DMS 273 treated with DMSO at 0.1 percent for 48 hours (cell line): ENCODE measurements at regions not wholly inside any gene's neighbourhood (a gene's known extent, or its start where the extent isn't known, plus 50 kb on each side); places are given as distances from the start of the nearest gene placed in this dataset.
"Not testable (repeated sequence)": the region's sequence is repeated elsewhere in the genome, so short reads cannot be mapped to it uniquely, and the experiment has no call there.

Experiments used
- DNase-seq: peaks from one replicate; lab custom pipeline; 2025; lab: John Stamatoyannopoulos, UW

DNA sequence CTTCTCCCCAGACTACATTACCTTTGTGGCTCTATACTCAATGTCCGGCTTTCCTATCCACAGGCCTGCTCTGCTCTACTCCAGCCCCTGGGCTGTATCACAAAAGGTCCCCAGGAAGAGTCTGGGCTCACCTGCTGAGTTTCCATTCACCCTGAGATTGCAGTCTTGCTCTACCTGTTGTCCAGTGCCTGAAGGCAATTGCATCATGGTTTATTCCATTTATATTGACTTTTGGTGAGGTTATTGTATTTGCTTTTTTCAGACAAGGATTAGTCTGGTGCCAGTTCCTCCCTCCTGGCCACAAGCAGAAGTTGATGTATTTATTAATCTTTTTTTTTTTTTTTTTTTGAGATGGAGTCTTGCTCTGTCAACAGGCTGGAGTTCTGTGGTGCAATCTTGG is 273.1 kb downstream of the XPNPEP1 start:
- DNase-seq: no peak

DNA sequence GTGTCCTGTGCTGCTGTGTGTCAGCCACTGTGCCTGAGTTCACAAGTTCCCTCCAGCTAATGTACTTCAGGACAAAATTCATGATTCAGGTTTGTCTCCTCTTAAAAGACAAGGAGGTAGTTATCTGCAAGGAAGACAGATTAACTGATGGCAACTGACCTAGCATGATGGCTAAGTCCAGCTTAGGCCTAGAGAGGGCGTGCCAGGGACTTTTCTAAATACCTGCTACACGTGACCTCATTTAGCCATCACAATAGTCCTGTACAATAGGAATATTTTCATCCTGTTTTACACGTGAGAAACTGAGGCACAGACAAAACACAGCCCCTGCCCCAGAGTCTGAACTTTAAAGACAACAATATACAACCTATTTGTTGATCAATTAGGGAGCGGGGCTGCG is 275.7 kb downstream of the XPNPEP1 start:
- no peak for DNase-seq

DNA sequence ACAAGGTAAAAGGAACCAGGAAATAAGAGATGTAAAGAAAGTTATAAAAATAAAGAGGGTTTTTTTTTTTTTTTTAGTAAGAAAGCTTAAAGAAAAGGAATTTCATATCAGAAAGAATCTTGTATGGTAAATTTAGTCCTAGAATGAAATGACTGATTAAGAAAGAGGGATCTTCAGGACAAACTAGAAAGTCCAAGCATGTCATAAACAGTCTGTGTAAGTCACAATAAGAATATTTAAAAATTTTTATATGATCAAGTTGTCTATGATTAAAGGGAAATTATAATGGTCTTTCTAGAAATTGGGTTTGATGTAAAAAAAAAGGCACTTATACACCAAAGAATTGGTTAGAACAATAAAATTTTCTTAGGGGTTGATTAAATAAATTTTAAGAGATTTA is 289.5 kb downstream of the XPNPEP1 start:
- DNase-seq: no peak

DNA sequence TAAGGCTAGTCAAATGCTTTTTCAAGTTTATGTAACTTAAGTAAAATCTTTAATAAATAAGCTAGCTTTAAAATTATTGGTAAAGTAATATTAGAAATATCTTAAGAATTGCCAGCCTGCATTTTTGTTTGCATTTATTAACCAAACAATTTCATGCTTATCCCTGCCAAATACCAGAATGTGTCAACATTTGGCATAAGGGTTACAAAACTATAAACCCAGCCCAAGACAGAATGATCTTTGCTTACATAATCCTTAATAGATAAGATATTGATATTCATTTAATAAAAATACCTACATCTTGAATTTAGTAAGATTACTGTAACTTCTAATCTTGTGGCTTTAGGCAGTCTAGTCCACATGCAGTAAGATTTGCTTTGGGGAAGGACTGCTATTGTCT is 290.3 kb downstream of the XPNPEP1 start:
- DNase-seq: not testable (repeated sequence)

DNA sequence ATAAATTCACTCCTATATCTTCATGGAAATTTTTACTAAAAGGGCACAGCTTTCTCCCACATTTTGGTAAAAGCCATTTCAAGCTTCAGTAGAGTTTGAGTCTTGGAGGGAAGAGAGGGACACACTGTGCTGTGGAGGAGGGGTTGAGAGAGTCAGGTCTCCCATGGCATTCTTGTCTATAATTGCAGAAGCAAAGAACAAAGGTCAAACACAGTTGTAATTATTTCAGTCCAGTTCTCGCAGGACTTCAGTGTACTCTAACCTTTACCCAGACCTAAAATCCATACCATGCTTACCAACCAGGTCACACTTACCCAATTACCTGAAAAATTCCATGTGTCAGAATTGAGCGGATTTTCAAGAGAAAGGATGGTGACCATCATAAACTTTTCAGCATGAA is 298.4 kb downstream of the XPNPEP1 start:
- DNase-seq: no peak

DNA sequence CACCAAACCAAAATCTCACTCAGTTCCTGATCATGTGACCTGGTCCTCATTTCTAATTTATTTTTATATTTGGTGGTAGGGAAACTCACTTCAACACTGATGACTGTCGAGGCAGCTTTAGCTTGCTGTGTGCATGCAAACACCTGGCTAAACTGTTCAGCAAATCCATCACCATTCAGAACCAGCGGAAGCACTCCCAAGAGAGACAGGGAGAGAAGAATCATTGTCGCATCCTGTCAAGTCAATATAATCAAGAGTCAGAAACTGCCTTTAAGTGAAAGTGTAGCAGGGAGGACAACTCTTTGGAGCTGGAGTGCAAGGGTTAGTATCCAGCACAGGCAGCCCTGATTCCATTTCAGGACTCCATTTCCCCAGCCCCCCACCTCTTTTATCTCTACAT is 300.7 kb downstream of the XPNPEP1 start:
- DNase-seq: no peak

DNA sequence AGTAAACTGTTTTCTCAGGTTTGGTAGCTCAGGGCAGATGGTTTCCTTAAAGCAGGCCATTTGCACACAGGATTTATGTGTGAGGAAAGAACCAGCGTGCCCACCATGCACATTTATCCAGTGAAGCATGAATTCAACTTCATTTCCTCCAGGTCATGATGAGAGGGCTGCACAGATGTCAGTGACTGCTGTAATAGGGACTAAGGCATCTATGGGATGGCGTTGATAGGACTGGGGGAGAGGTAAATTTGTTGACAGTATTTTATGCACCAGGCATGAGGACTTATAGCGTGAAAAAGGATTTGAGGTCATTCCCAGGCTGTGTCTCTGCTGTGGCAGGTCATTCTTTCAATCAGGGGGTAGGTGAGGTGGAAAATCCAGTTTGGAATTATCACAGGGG is 302.9 kb downstream of the XPNPEP1 start:
- no peak for DNase-seq

DNA sequence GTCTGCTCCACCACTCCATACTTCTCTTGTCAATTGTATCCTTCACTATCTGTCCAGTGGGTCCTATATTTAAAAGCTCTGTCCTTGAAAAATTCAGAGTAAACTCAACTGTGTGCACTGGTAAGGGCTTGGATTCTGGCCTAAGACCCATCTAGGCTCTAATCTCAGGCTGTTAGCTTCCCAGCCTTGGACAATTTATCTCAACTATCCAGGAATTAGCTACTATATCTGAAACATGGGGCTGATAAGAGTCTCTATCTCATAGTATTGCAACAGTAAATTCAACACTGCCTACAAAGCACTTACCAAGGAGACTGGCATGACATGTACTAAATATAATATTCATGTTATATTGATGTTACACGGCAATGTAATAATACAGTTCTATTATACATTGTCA is 303.4 kb downstream of the XPNPEP1 start:
- DNase-seq: no peak

DNA sequence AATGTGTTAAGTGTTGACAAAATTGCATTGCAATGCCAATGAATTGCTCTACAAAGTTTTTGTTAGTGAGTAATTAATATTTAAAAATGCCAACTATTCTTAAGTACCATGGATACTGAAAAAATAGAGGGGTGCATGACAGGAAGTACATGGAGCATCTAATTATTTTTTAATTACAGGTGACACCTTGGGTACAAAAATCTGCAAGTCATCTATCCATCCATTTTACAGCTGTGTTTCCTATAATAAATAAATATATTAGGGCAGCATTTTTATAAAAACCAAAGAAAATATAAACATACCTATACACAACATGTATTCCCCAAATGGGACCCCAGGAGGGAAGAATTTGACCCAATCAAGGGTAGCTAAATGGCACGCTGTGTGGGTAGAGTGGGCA is 304.6 kb downstream of the XPNPEP1 start:
- no peak for DNase-seq

DNA sequence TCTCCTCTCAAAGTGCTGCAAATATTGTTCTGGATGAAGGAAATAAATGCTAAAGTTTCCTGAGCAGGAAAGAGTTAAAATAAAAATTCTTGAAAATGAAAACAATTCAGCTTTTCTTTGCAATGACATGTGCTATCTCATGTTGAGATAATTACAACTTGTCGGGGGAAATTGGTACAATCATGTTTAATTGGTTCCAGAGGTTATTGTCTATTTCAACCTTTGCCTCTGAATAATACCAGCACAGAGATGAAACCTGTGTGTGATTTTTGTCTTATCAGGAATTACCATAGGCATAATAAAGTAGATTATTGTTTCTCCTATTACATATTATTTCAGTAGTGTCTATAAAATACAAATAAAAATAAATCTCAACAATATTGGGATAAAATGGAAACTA is 305.0 kb downstream of the XPNPEP1 start:
- DNase-seq: no peak

DNA sequence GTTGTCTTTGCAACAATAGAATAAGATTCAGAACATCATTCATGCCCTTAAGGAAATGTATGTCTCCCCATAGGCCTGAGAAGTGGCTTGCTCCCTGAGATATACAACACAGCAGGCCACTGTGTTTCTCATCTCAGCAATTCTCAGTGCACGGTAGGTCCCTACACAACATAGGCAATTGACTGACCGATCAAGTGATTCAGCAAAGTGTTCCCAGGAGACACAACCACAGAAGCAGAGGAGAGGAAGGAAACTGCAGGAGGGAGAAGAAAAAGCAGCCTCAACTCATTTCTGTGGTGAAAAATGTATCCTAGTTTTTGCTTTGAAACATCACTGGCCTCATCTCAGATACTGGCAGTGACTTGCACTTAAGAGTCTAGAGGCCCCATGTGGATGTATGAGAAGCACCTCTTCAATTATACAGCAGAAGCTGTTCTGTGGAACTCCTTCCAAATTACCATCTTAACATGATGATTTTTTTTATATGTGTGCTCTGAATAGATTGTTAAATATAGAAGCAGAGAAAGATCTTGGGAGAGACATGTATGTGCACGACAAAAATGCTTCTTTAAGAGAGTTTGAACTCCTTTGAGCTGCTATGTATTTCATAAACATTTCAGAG is 306.8 kb downstream of the XPNPEP1 start:
- DNase-seq: no peak

DNA sequence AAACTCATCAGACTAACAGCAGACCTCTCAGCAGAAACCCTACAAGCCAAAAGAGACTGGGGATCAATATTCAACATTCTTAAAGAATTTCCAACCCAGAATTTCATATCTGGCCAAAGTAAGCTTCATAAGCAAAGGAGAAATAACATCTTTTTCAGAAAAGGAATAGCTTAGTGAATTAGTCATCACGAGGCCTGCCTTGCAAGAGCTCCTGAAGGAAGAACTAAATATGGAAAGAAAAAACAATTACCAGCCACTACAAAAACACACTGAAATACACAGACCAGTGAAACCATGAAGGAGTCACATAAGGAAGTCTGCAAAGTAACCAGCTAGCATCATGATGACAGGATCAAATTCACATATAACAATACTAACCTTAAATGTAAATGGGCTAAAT is 328.0 kb downstream of the XPNPEP1 start:
- not testable (repeated sequence) for DNase-seq

DNA sequence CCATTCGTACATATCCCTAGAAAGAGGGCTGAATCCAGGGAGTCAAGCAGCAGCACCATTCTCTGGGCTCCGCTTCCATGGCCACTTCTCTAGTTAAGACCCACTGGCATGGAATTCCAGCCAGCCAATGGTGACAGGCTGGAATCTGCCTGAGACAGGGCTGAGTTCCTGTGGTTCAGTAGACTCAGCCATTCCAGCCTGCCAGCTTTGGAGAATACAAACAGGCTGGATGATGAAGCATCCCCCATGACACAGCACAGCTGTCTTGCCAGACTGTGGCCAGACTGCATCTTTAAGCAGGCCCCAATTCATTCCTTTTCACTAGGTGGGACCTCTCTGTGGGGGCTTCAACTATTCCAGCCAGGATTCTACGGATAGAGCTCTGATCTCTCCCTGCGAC is 329.6 kb downstream of the XPNPEP1 start:
- no peak for DNase-seq

DNA sequence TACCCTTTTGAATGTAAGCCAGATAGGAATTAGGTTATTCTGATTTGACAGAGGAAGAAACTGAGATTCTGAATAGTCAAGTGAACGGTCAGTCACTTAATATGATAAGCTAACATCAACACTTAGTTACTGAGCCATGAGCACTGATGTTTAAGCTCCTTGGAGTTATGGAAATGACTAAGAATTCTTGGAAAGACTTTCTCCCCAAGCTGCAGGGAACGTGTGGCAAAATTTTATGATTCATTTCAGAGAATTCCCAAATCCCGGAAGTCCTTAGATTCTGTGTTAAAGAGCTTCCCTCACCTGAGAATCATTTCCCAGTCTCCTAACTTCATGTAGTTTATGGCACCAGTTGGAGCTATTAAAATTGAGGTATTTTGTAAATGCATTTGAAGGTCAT is 330.9 kb downstream of the XPNPEP1 start:
- no peak for DNase-seq

DNA sequence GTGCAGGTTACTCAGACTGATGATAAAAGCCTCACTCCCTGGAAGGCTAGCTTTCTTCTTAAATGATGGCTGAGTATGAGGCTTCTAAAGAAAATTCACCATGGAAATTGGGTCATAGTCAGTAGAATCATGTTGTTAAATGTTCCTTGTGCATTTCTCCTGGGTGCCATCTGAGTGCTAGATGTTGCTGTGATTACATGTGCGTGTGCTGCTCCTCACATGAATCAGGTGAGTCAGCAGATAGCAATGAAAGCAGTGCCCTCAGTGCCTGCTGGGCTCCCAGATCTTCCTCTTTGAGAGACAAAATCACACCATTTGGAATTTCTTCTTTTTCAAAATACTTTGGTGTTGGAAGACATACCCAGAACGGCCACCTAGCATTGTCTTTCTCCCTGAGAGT is 331.7 kb downstream of the XPNPEP1 start:
- no peak for DNase-seq

DNA sequence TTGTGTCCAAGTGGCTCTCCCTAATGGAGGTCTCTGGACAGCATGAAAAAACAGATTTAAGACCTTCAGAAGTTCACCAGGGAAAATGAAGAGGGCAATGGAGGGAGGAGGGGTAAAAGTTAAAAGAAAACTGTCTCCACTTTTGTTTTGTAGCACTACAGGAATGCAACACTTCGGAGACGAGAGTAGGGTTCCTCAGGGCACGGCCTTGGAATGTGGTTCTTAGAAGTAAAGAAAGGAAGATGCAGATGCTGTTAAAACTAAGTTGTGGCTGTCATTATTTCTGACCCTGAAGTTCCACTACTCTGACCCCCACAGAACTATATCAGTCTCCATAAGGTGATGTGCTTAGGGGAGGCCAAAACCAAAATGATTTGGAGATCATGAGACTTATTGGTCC is 335.1 kb downstream of the XPNPEP1 start:
- DNase-seq: no peak

DNA sequence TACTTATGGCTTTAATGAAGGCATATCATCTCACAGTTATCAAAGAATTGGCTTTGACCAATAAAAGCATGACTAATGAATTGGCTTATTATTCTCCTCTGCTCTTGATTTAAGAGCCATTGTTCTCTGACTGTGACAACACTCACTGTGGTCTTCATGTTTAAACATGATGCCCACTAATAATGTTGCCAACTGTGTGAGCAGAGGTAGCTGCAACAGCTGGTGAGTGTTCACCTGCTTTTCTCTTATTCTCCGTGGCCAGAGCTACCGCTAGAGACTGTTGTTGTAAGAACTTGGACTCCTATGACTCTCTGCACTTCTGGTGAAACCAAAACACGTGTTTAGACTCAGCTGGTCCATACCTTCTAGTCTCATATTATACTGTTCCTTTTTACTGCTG is 335.9 kb downstream of the XPNPEP1 start:
- no peak for DNase-seq

DNA sequence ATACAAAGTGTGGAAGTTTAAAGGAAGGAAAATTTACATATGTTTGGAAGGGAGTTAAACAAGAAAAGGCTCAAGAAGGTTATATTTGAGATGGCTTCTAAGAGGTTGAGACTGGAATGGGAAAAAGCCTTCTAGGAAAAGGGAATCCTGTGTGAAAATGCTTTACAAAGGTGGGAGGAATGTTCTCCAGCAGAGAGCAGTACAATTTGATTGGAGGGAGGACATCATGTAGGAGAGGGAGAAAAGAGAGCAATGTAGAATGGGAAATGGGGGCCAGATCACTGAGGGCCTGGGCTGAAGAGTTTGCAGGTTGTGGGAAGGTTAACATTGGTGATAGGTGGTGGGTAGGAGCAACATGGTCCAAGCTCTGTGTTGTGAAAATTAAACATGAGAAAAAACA is 366.9 kb downstream of the XPNPEP1 start:
- no peak for DNase-seq

DNA sequence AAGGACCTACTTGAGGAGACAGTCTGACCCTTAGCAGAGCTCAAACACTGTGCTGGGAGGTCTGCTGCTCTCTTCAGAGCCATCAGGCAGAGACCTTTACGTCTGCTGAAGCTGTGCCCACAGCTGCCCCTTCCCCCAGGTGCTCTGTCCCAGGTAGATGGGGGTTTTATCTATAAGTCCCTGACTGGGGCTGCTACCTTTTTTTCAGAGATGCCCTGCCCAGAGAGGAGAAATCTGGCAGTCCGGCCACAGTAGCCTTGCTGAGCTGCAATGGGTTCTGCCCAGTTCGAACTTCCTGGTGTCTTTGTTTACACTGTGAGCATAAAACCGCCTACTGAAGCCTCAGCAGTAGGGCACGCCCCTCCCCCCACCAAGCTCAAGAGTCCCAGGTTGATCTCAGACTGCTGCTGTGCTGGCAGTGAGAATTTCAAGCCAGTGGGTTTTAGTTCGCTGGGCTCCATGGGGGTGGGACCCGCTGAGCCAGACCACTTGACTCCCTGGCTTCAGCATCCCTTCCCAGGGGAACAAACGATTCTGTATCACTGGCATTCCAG is 381.2 kb downstream of the XPNPEP1 start:
- DNase-seq: not testable (repeated sequence)

DNA sequence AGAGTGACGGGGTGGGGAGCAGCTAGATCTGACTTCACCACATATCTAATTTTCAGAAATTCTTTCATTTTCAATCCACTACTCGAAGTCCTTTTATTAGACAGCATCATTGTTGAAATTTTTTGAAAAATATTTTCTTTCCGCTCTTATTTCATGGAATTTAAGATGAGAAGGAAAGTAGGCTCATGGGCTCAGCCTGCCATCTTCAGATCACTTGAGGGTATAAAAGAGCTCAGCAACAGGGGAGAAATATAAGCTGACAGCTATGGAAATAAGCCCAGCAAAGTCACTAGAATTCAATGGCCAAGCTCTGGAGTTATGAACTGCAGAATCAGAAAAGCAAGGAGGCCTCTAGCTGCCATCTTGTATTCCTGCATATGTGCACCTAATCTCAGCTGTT is 389.1 kb downstream of the XPNPEP1 start:
- DNase-seq: no peak

DNA sequence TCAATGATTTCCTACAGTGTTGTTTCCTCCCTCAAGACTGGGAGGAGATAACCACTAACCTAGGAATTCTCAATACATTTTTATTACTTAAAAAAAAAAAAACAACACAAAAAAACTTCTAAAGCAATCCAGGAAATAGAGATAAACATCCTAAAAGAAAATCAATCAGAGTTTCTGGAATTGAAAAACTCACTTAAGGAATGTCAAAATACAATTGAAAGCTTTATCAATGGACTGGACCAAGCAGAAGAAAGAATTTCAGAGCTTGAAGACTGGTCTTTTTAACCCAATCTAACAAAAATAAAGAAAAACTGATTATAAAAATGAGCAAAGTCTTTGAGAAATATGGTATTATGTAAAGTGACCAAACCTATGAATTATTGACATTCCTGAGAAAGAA is 394.1 kb downstream of the XPNPEP1 start:
- DNase-seq: no peak

DNA sequence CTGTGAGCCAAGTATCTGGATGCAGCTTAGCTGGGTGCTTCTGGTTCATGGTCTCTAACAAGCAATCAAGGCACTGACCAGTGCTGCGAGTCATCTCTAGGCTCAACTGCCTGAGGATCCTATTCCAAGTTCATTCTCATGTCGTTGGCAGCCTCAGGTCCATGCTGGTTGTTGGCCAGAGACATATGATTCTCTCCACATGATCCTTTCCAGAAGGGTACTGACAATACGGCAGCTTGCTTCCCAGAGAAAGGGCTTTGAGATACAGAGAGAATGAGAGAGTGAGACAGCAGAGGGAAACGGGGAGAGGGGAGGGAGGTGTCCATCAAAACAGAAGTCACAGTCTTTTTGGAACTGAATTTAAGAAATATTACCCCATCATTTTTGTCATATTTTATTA is 405.6 kb downstream of the XPNPEP1 start:
- no peak for DNase-seq

DNA sequence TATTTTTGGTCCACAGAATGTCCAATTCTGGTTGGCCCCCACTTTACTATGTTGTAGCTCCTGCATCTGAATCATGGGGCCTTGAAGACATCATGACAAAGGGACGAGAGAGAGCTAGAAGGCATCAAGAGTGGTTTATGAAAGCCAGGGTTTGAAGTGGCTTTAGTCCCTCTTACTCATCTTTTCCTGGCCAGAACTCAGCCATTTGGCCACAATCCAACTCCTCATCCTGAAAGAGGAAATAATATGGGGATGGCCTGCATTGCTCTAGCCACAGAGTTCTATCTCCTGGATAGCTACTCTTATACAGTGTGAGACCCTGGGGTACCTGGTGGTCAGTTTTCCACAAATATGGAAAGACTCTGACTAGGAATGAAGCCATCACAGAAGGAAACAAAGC is 418.9 kb downstream of the XPNPEP1 start:
- no peak for DNase-seq

DNA sequence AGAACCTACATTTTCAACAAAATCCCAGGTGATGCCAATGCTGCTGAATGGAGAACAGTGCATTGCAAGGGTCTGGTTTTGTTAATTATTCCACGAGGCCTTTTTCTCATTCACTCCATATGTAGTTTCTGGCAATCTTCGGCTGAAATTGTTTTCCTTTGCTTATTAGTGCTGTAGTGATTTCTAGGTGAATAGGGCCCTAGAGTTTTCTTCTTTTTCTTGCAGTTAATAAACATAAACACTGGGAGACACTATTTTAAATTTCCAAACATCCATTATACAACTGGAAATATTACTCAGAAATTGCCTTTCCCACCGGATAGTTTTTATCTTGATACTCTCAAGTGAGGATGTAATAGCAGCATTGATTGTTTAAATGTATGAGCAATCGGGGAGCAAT is 435.6 kb downstream of the XPNPEP1 start:
- DNase-seq: no peak

DNA sequence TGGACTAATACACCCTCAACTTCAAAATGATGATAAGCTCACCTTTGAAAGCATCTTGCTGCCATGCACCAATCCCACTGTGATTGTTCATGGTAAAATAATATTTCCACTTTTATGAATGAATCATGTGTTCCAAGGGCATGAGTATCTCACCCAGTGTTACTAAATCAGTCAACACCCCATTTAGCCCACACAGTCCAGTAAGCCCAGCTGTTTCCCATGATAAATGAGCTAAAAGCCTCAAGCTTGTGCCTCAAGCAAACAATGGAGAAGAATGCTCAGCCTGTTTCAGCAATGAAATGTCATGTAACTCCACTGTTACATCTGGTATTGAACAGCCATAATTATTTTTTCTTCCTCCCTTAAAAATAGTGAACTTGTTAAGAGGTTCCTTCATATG is 442.5 kb downstream of the XPNPEP1 start:
- DNase-seq: no peak
